PC-9 (cell line): ENCODE measurements at regions not wholly inside any gene's neighbourhood (a gene's known extent, or its start where the extent isn't known, plus 50 kb on each side); places are given as distances from the start of the nearest gene placed in this dataset.

Source experiments
- BruUV-seq: library from RNA; stranded (reverse); fragments of 400-500 nt; replicated peaks from 2 replicates; lab custom pipeline; 2021; lab: Mats Ljungman, UMichigan
- CTCF ChIA-PET: fragments of 300-600 bp; sonication (Branson Sonifier 250); formaldehyde crosslinking; loops from one replicate; lab custom pipeline; 2022; ENCODE audit warnings: antibody characterized with exemption; lab: Charles Lee
- POLR2A ChIA-PET: fragments of 300-600 bp; sonication (Branson Sonifier 250); formaldehyde crosslinking; loops from one replicate; lab custom pipeline; 2022; ENCODE audit warnings: antibody characterized with exemption; ENCODE audit not compliant: unreplicated experiment; lab: Charles Lee
- DNase-seq, 2 experiments: peaks; one replicate each; pipeline versions ENCODE4 v3.0.0 to v3.0.0-alpha.2; 2015 to 2022; ENCODE audit warnings: mixed read lengths in 1 of 2
- H2AFZ ChIP-seq: fragments of 200-600 bp; sonication (generic); 2 replicates; pipeline ENCODE4 v1.8.1; 2017; ENCODE audit warnings: antibody characterized with exemption
- H3F3A ChIP-seq: fragments of 200-600 bp; sonication (generic); 2 replicates; pipeline ENCODE4 v1.8.1; 2017; ENCODE audit warnings: antibody characterized with exemption, mild to moderate bottlenecking, low read depth; ENCODE audit not compliant: insufficient read depth
- H3K27ac ChIP-seq: fragments of 200-600 bp; sonication (generic); 2 replicates; pipeline ENCODE4 v1.6.1; 2016; ENCODE audit warnings: mixed run types
- H3K27me3 ChIP-seq: fragments of 200-600 bp; sonication (generic); 2 replicates; pipeline ENCODE4 v1.6.1; 2016; ENCODE audit warnings: low read depth, mixed run types; ENCODE audit not compliant: insufficient read depth
- H3K36me3 ChIP-seq: fragments of 200-600 bp; sonication (generic); 2 replicates; pipeline ENCODE4 v1.6.1; 2016; ENCODE audit warnings: low read depth, mixed run types
- H3K4me1 ChIP-seq: fragments of 200-600 bp; sonication (generic); replicated peaks from 2 replicates; pipeline ENCODE4 v1.6.1; 2016; ENCODE audit warnings: mixed run types; ENCODE audit not compliant: insufficient read depth
- H3K4me2 ChIP-seq: fragments of 200-600 bp; sonication (generic); 2 replicates; pipeline ENCODE4 v1.6.1; 2017; ENCODE audit warnings: mixed run types
- H3K4me3 ChIP-seq: fragments of 200-600 bp; sonication (generic); 2 replicates; pipeline ENCODE4 v1.6.1; 2016; ENCODE audit warnings: mixed run types
- H3K79me2 ChIP-seq: fragments of 200-600 bp; sonication (generic); 2 replicates; pipeline ENCODE4 v1.6.1; 2017; ENCODE audit warnings: low read depth, mixed run types
- H3K9me2 ChIP-seq: fragments of 200-600 bp; sonication (generic); 2 replicates; pipeline ENCODE4 v1.8.1; 2017; ENCODE audit warnings: mild to moderate bottlenecking; ENCODE audit not compliant: insufficient read depth
- H3K9me3 ChIP-seq: fragments of 200-600 bp; sonication (generic); 2 replicates; pipeline ENCODE4 v1.8.1; 2016; ENCODE audit warnings: low read depth; ENCODE audit not compliant: insufficient read depth
- H4K20me1 ChIP-seq: fragments of 200-600 bp; sonication (generic); 2 replicates; pipeline ENCODE4 v1.8.1; 2017; ENCODE audit not compliant: insufficient read depth
- EZH2 ChIP-seq: fragments of 200-600 bp; sonication (generic); IDR thresholded peaks from 2 replicates; pipeline ENCODE4 v1.8.0; 2017; ENCODE audit warnings: antibody characterized with exemption, low read depth
- intact Hi-C: fragments of 100-400 bp; cut with micrococcal nuclease; formaldehyde crosslinking; loops from one replicate; pipeline ENCODE4 v1.10.0; 2022; ENCODE audit not compliant: unreplicated experiment
- TF ChIP-seq, protein P1 (sequence below): fragments of 200-600 bp; sonication (generic); conservative IDR thresholded peaks from 2 replicates; pipeline ENCODE4 v1.6.1; 2017; ENCODE audit warnings: mixed run types, antibody characterized with exemption, mild to moderate bottlenecking, moderate library complexity

DNA sequence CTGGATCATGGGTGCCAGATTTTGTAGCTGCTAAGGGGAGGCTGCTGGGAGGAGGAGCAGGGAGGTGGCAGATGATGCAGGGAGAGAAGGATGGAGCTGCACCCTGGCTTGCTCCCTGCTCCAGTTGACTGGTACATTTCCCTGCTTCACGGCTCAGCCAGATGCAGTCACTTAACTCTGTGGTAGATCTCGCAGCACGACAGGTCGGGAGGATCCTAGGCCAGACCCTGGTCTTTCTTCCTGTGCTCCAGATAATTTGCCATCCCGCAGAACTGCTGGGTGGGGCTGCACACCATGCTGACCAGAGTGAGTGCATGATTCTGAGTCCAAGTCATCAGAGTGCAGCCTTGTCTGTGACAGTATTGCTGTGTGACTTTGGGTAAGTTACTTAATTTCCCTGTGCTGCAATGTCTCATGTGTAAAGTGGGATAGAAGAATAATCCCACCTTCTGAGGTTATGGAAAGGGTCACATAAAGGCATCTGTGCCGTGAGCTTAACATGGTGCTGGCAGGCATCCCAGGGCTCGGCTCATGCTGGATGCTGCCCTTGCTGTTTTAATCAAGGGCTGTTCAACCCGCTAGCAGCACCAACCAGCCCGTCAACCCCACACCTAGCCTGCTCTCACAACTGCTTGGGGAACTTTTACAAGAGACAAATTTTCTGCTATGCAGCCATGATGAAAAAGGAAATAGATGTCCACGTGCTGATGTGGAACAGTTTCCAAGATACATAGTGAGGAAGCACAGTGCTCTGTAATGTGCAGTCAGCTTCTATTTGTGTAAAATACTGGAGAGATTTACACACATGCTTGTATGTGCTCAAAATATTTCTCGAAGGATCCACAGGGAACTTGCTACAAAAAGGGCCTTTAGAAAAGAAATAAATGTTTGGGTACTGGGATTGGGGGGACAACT lies 257.9 kb downstream of the CDH26 start:
- Histone ChIP-seq H3K4me2 (no peak overlapping the region), H3K27ac (no peak overlapping the region), H3K4me3 (no peak overlapping the region), H3K79me2 (no peaks in the 10 kb centered on the region), H2AFZ (no peak overlapping the region), H3K9me2 (no peaks in the 10 kb centered on the region), H3F3A (no peaks in the 10 kb centered on the region), H3K9me3 (no peaks in the 10 kb centered on the region), H3K36me3 (no peaks in the 10 kb centered on the region), H4K20me1 (no peaks in the 10 kb centered on the region), H3K27me3 (peaks cover 98% of the 10 kb centered on the region), H3K4me1 (no peaks in the 10 kb centered on the region)
- no TSS peak for BruUV-seq
- intact Hi-C loops = no loop called here
- DNase-seq = no peak
- TF ChIP-seq, protein P1, sequence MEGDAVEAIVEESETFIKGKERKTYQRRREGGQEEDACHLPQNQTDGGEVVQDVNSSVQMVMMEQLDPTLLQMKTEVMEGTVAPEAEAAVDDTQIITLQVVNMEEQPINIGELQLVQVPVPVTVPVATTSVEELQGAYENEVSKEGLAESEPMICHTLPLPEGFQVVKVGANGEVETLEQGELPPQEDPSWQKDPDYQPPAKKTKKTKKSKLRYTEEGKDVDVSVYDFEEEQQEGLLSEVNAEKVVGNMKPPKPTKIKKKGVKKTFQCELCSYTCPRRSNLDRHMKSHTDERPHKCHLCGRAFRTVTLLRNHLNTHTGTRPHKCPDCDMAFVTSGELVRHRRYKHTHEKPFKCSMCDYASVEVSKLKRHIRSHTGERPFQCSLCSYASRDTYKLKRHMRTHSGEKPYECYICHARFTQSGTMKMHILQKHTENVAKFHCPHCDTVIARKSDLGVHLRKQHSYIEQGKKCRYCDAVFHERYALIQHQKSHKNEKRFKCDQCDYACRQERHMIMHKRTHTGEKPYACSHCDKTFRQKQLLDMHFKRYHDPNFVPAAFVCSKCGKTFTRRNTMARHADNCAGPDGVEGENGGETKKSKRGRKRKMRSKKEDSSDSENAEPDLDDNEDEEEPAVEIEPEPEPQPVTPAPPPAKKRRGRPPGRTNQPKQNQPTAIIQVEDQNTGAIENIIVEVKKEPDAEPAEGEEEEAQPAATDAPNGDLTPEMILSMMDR = no peak
- no peak for TF ChIP-seq EZH2
- POLR2A ChIA-PET = no interaction called here
- CTCF ChIA-PET = no interaction called here

DNA sequence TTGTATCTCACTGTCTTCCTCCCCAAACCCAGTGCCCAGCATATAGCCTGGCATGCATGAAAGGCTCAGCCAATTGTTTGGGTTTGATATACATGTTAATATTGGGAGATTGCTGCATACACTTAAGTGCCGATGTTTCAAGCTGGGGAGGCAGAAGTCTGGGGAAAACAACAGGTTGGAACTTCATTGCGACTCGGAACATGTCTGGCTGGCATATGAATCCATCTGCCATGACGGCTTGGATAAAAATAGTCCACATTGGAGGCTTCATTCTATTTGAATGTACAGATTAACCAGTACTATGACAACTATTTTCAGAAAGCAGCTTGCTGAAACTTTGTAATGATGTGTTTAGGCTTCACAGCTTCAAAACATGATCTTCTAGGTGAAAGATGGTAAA lies 261.0 kb downstream of the CDH26 start:
- Histone ChIP-seq H3K27ac (no peak overlapping the region), H3K4me3 (no peak overlapping the region), H3K4me1 (no peaks in the 10 kb centered on the region), H2AFZ (no peak overlapping the region), H3K4me2 (no peak overlapping the region), H3K27me3 (peaks cover 94% of the 10 kb centered on the region), H3F3A (no peaks in the 10 kb centered on the region), H3K9me3 (no peaks in the 10 kb centered on the region), H3K9me2 (no peaks in the 10 kb centered on the region), H3K79me2 (no peaks in the 10 kb centered on the region), H4K20me1 (no peaks in the 10 kb centered on the region), H3K36me3 (no peaks in the 10 kb centered on the region)
- no TSS peak for BruUV-seq
- TF ChIP-seq, protein P1 = no peak
- no peak for TF ChIP-seq EZH2
- intact Hi-C loops = no loop called here
- POLR2A ChIA-PET = no interaction called here
- CTCF ChIA-PET = no interaction called here
- DNase-seq = no peak

DNA sequence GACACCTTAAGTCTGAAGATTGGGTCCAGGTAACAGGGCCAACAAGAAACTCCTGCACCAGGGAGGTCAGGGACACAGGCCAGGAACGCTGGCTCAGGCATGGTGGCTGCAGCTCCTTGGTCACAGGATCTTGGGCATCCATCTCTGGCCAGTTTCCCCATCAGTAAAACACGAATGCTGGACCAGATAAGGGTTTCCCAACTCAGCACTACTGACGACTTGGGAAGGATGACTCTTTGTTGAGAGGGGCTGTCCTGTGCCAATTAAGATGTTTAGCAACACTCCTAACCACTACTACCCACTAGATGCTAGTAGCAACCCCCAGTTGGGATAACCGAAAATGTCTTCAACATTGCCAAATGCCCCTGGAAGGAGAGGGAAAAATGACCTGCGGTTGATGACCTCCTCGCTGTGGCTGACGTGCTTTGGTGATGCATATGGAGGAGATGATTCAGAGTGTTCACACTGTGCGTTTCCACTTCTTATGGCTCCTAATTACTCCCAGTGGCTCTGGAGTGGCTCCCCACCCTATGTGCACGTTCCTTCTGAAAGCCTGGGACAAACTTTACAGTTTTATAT lies 261.9 kb downstream of the CDH26 start:
- POLR2A ChIA-PET = no interaction called here
- TF ChIP-seq, protein P1 = no peak
- TF ChIP-seq EZH2 = no peak
- no peak for DNase-seq
- no peak overlapping the region for H3K27ac ChIP-seq
- H3F3A ChIP-seq = no peaks in the 10 kb centered on the region
- H3K27me3 ChIP-seq = peaks cover 90% of the 10 kb centered on the region
- H3K9me3 ChIP-seq = no peaks in the 10 kb centered on the region
- intact Hi-C loops = no loop called here
- H2AFZ ChIP-seq = no peak overlapping the region
- no peaks in the 10 kb centered on the region for H4K20me1 ChIP-seq
- H3K4me1 ChIP-seq = no peaks in the 10 kb centered on the region
- BruUV-seq = no TSS peak
- H3K79me2 ChIP-seq = no peaks in the 10 kb centered on the region
- H3K4me2 ChIP-seq = no peak overlapping the region
- no peaks in the 10 kb centered on the region for H3K9me2 ChIP-seq
- H3K36me3 ChIP-seq = no peaks in the 10 kb centered on the region
- CTCF ChIA-PET = no interaction called here
- H3K4me3 ChIP-seq = no peak overlapping the region
